Naive thymus-derived CD4-positive, alpha-beta T cell (primary cell): ENCODE measurements at regions not wholly inside any gene's neighbourhood (a gene's known extent, or its start where the extent isn't known, plus 50 kb on each side); places are given as distances from the start of the nearest gene placed in this dataset.
A peak's percentile ranks its signal among the peaks of the same experiment; 100 is the strongest.

Source experiments
- ATAC-seq: fragments of 150-1000 bp; cut with Tn5 transposase; 2 replicates; pipeline ENCODE4 v1.10.0; 2021; ENCODE audit warnings: mild to moderate bottlenecking, moderate library complexity
- CTCF ChIA-PET: fragments of 350-600 bp; sonication (Branson Sonifier 250); formaldehyde crosslinking; loops from one replicate; lab custom pipeline; 2021; ENCODE audit warnings: antibody characterized with exemption; lab: Charles Lee
- POLR2A ChIA-PET: fragments of 350-600 bp; sonication (Branson Sonifier 250); formaldehyde crosslinking; loops from one replicate; lab custom pipeline; 2021; ENCODE audit warnings: antibody characterized with exemption, inconsistent platforms; lab: Charles Lee
- DNase-seq, 9 donors: peaks; one replicate each; pipeline versions ENCODE4 v3.0.0 to v3.0.0-alpha.2; 2020 to 2022; ENCODE audit warnings: mixed read lengths in 1 of 9
- H3K27ac ChIP-seq: one replicate; pipeline ENCODE4 v1.7.0; 2013; ENCODE audit warnings: mild to moderate bottlenecking, low read depth, low read length, moderate library complexity
- H3K27me3 ChIP-seq, 2 donors: one replicate each; pipeline ENCODE4 v1.7.0; 2013; ENCODE audit warnings: low read length in 2 of 2, mild to moderate bottlenecking in 2 of 2, moderate library complexity in 2 of 2; ENCODE audit not compliant: control insufficient read depth in 2 of 2, insufficient read depth in 2 of 2
- H3K36me3 ChIP-seq, 3 experiments: 1 replicate in 2 of 3; 2 replicates in 1 of 3; pipeline ENCODE4 v1.7.0; 2013; ENCODE audit warnings: low read length in 3 of 3, mild to moderate bottlenecking in 3 of 3, moderate library complexity in 1 of 3; ENCODE audit not compliant: insufficient read depth in 3 of 3, control insufficient read depth in 2 of 3
- H3K4me1 ChIP-seq, 2 donors: one replicate each; pipeline ENCODE4 v1.7.0; 2013; ENCODE audit warnings: low read length in 2 of 2, mild to moderate bottlenecking in 2 of 2, moderate library complexity in 1 of 2; ENCODE audit not compliant: control insufficient read depth in 2 of 2, insufficient read depth in 2 of 2
- H3K4me3 ChIP-seq: 2 replicates; pipeline ENCODE4 v1.7.0; 2013; ENCODE audit warnings: mild to moderate bottlenecking, low read length
- H3K9me3 ChIP-seq, 3 experiments: 1 replicate in 2 of 3; 2 replicates in 1 of 3; pipeline ENCODE4 v1.7.0; 2013; ENCODE audit warnings: low read length in 3 of 3; ENCODE audit not compliant: control insufficient read depth in 2 of 3
- H3K27ac Mint-ChIP-seq, 9 donors: one replicate each; pipeline ENCODE4 v1.8.0; 2020 to 2022; ENCODE audit warnings: mixed read lengths in 9 of 9, mild to moderate bottlenecking in 8 of 9, moderate library complexity in 5 of 9, inconsistent platforms in 2 of 9
- H3K27me3 Mint-ChIP-seq, 5 donors: one replicate each; pipeline ENCODE4 v1.8.0; 2021 to 2022; ENCODE audit warnings: mixed read lengths in 5 of 5, mild to moderate bottlenecking in 1 of 5
- H3K36me3 Mint-ChIP-seq, 5 donors: one replicate each; pipeline ENCODE4 v1.8.0; 2020 to 2022; ENCODE audit warnings: mixed read lengths in 5 of 5, mild to moderate bottlenecking in 3 of 5, inconsistent platforms in 1 of 5
- H3K4me1 Mint-ChIP-seq, 7 donors: one replicate each; pipeline ENCODE4 v1.8.0; 2020 to 2022; ENCODE audit warnings: mixed read lengths in 7 of 7, mild to moderate bottlenecking in 3 of 7, inconsistent platforms in 1 of 7
- H3K4me3 Mint-ChIP-seq, 10 donors: one replicate each; pipeline ENCODE4 v1.8.0; 2020 to 2022; ENCODE audit warnings: mild to moderate bottlenecking in 10 of 10, mixed read lengths in 10 of 10, moderate library complexity in 6 of 10, inconsistent platforms in 2 of 10
- H3K9me3 Mint-ChIP-seq, 11 donors: one replicate each; pipeline ENCODE4 v1.8.0; 2020 to 2022; ENCODE audit warnings: mixed read lengths in 11 of 11, mild to moderate bottlenecking in 4 of 11, inconsistent platforms in 1 of 11, moderate library complexity in 1 of 11
- intact Hi-C, 2 donors: fragments of 100-400 bp; cut with micrococcal nuclease; formaldehyde crosslinking; loops; one replicate each; pipeline ENCODE4 v1.15.1; 2023

GRCh38 chr17:62172492-62173291 is 107.6 kb upstream of the MED13 start:
- POLR2A ChIA-PET = no interaction called here
- H3K4me1 Mint-ChIP-seq = no peaks in the 10 kb centered on the region

GRCh38 chr17:62167076-62167475 is 102.0 kb upstream of the MED13 start:
- peaks cover 0 to 2% (median 0%) of the 10 kb centered on the region in 5 donors for H3K27me3 Mint-ChIP-seq
- peaks cover 0 to 10% (median 9%) of the 10 kb centered on the region in 7 donors for H3K4me1 Mint-ChIP-seq
- no peak for DNase-seq
- H3K27ac Mint-ChIP-seq = no peak overlapping the region
- H3K9me3 Mint-ChIP-seq = peaks cover 0 to 2% (median 0%) of the 10 kb centered on the region in 11 donors
- no peak for ATAC-seq
- Histone ChIP-seq H3K4me1 (no peaks in the 10 kb centered on the region), H3K36me3 (no peaks in the 10 kb centered on the region), H3K27ac (no peak overlapping the region), H3K27me3 (no peaks in the 10 kb centered on the region), H3K4me3 (no peak overlapping the region), H3K9me3 (no peaks in the 10 kb centered on the region)
- no peak overlapping the region for H3K4me3 Mint-ChIP-seq
- no peaks in the 10 kb centered on the region for H3K36me3 Mint-ChIP-seq
- POLR2A ChIA-PET = no interaction called here
- CTCF ChIA-PET = no interaction called here
- intact Hi-C loops = no loop called here

More at GRCh38 chr17:62172492-62173291, 107.6 kb upstream of the MED13 start:
- peaks cover 0 to 7% (median 0%) of the 10 kb centered on the region in 5 donors for H3K27me3 Mint-ChIP-seq
- ATAC-seq (no peak), DNase-seq (no peak)
- Histone ChIP-seq H3K4me3 (no peak overlapping the region), H3K27ac (no peak overlapping the region), H3K36me3 (no peaks in the 10 kb centered on the region), H3K9me3 (no peaks in the 10 kb centered on the region), H3K27me3 (no peaks in the 10 kb centered on the region), H3K4me1 (no peaks in the 10 kb centered on the region)
- H3K27ac Mint-ChIP-seq = no peak overlapping the region
- CTCF ChIA-PET = no interaction called here
- no peak overlapping the region for H3K4me3 Mint-ChIP-seq
- H3K9me3 Mint-ChIP-seq = peaks cover 0 to 2% (median 0%) of the 10 kb centered on the region in 11 donors
- H3K36me3 Mint-ChIP-seq = no peaks in the 10 kb centered on the region
- intact Hi-C loops = no loop called here

- Mint-ChIP-seq H3K27me3 (peaks cover 0 to 4% (median 0%) of the 10 kb centered on the region in 5 donors), H3K36me3 (no peaks in the 10 kb centered on the region), H3K4me3 (peak overlapping the region in 3 of 10 donors; percentile 9 to 34 (median 15)), H3K27ac (peak overlapping the region in 3 of 9 donors; percentile 25 to 46 (median 29)), H3K4me1 (peaks cover 0 to 10% (median 9%) of the 10 kb centered on the region in 7 donors), H3K9me3 (peaks cover 0 to 2% (median 0%) of the 10 kb centered on the region in 11 donors)
- no peaks in the 10 kb centered on the region for H3K9me3 ChIP-seq
- H3K27ac ChIP-seq = no peak overlapping the region
- DNase-seq = peak in 5 of 9 donors; percentile 4 to 35 (median 17)
- ChIA-PET POLR2A (no interaction called here), CTCF (no interaction called here)
- intact Hi-C loops = no loop called here
- no peak overlapping the region for H3K4me3 ChIP-seq
- H3K36me3 ChIP-seq = no peaks in the 10 kb centered on the region
- H3K4me1 ChIP-seq = no peaks in the 10 kb centered on the region
- ATAC-seq = no peak
- H3K27me3 ChIP-seq = no peaks in the 10 kb centered on the region
Observed at GRCh38 chr17:62164747-62165722, 100.0 kb upstream of the MED13 start.

- peaks cover 0 to 10% (median 9%) of the 10 kb centered on the region in 7 donors for H3K4me1 Mint-ChIP-seq
- ATAC-seq = no peak
- peaks cover 0 to 2% (median 0%) of the 10 kb centered on the region in 11 donors for H3K9me3 Mint-ChIP-seq
- no peaks in the 10 kb centered on the region for H3K4me1 ChIP-seq
- intact Hi-C loops = no loop called here
- H3K27ac Mint-ChIP-seq = no peak overlapping the region
- ChIA-PET CTCF (no interaction called here), POLR2A (no interaction called here)
- no peaks in the 10 kb centered on the region for H3K27me3 ChIP-seq
- H3K4me3 ChIP-seq = no peak overlapping the region
- peaks cover 0 to 4% (median 2%) of the 10 kb centered on the region in 5 donors for H3K27me3 Mint-ChIP-seq
- no peaks in the 10 kb centered on the region for H3K36me3 ChIP-seq
- no peak overlapping the region for H3K27ac ChIP-seq
- no peaks in the 10 kb centered on the region for H3K9me3 ChIP-seq
- no peaks in the 10 kb centered on the region for H3K36me3 Mint-ChIP-seq
- DNase-seq = no peak
- no peak overlapping the region for H3K4me3 Mint-ChIP-seq
Observed at GRCh38 chr17:62163847-62164246, 98.8 kb upstream of the MED13 start.

GRCh38 chr17:62162898-62163297 is 97.8 kb upstream of the MED13 start:
- ChIA-PET CTCF (no interaction called here), POLR2A (no interaction called here)
- H3K4me1 ChIP-seq = no peaks in the 10 kb centered on the region
- no peak overlapping the region for H3K4me3 ChIP-seq
- no peak overlapping the region for H3K27ac Mint-ChIP-seq
- H3K9me3 ChIP-seq = no peaks in the 10 kb centered on the region
- intact Hi-C loops = no loop called here
- H3K36me3 Mint-ChIP-seq = no peaks in the 10 kb centered on the region
- peaks cover 0 to 4% (median 2%) of the 10 kb centered on the region in 5 donors for H3K27me3 Mint-ChIP-seq
- no peak overlapping the region for H3K27ac ChIP-seq
- no peak overlapping the region for H3K4me3 Mint-ChIP-seq
- H3K36me3 ChIP-seq = no peaks in the 10 kb centered on the region
- H3K27me3 ChIP-seq = no peaks in the 10 kb centered on the region
- no peak for DNase-seq
- peaks cover 0 to 10% (median 9%) of the 10 kb centered on the region in 7 donors for H3K4me1 Mint-ChIP-seq
- no peak for ATAC-seq
- H3K9me3 Mint-ChIP-seq = peaks cover 0 to 2% (median 0%) of the 10 kb centered on the region in 11 donors

- H3K4me3 Mint-ChIP-seq = no peak overlapping the region
- peaks cover 0 to 10% (median 9%) of the 10 kb centered on the region in 7 donors for H3K4me1 Mint-ChIP-seq
- ATAC-seq = no peak
- Histone ChIP-seq H3K36me3 (no peaks in the 10 kb centered on the region), H3K27me3 (no peaks in the 10 kb centered on the region), H3K4me1 (no peaks in the 10 kb centered on the region), H3K27ac (no peak overlapping the region), H3K9me3 (no peaks in the 10 kb centered on the region), H3K4me3 (no peak overlapping the region)
- ChIA-PET CTCF (no interaction called here), POLR2A (no interaction called here)
- H3K27ac Mint-ChIP-seq = no peak overlapping the region
- H3K9me3 Mint-ChIP-seq = peaks cover 0 to 2% (median 0%) of the 10 kb centered on the region in 11 donors
- intact Hi-C loops = no loop called here
- H3K36me3 Mint-ChIP-seq = no peaks in the 10 kb centered on the region
- peaks cover 0 to 7% (median 2%) of the 10 kb centered on the region in 5 donors for H3K27me3 Mint-ChIP-seq
- no peak for DNase-seq
Observed at GRCh38 chr17:62161405-62162148, 96.5 kb upstream of the MED13 start.
